Astrocyte (in vitro differentiated cells and primary cell): ENCODE measurements at regions not wholly inside any gene's neighbourhood (a gene's known extent, or its start where the extent isn't known, plus 50 kb on each side); places are given as distances from the start of the nearest gene placed in this dataset.

ENCODE experiments used
- CTCF ChIP-seq: IDR thresholded peaks from 2 replicates; pipeline ENCODE4 v1.5.1; 2011; ENCODE audit warnings: low read depth, mild to moderate bottlenecking, inconsistent platforms, low read length, moderate library complexity; ENCODE audit not compliant: insufficient read depth
- EZH2 ChIP-seq: IDR thresholded peaks from 2 replicates; pipeline ENCODE4 v1.6.1; 2012; ENCODE audit warnings: mild to moderate bottlenecking, low read length, inconsistent platforms; ENCODE audit not compliant: insufficient read depth

- TF ChIP-seq EZH2 (no peak), CTCF (no peak)
These were observed 192.3 kb upstream of the GSC start for GRCh38 chr14:94962166-94962575.
